ENCODE measurements at regions not wholly inside any gene's neighbourhood (a gene's known extent, or its start where the extent isn't known, plus 50 kb on each side); places are given as distances from the start of the nearest gene placed in this dataset.

DNA sequence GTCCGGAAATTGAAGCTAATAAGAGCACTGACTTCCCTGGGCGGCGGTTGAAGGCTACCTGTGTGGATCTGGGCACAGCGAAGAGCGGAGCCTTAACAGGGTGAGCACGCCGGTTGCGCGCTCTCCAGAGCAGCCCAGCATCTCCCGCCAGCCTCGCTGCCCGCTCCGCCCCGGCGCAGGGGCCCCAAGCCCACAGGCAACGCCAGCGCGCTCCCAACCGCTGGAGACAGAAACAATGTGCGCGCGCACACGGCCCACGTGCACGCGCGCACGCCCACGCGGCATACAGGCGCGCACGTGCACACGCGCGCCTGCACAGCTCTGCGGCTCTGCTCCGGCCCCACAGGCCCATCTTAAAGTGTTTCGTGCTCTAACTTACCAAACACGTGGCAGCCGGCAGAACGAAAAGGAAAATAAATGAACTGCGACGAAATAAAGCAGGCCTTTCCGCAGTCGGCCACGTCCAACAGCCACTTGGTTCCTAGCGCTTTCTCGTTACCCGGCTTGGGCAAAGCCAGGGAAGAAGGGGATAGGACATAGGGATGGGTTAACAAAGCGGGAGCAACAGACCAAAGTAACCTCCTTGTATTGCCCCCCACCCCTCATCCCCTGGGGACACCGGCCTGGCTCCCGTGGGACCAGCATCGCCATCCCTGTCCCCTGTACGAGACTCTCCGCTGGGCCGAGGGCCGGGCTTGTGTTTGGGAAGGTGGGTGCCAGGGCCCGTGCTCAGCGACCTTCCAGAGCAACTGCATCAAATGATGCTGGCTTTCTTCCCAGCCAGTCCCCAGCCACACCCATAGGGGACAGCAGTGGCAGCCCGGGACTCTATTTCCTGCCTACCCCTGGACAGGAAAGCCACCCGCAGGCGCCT lies 203.7 kb downstream of the ABHD5 start:
- peak overlapping the region; percentile 60 for H3K4me3 Mint-ChIP-seq
- H3K9me3 Mint-ChIP-seq, result no peaks in the 10 kb centered on the region
- ChIA-PET POLR2A (no interaction called here), CTCF (interaction anchor here (1.8 kb wide), 1 partner anchor 13 kb away, joined by 4 read pairs; no protein-coding TSS in a partner anchor)
- peaks cover 48% of the 10 kb centered on the region for H3K27me3 Mint-ChIP-seq
- no peaks in the 10 kb centered on the region for H3K36me3 Mint-ChIP-seq (ENCODE audit: low read depth)
- peaks cover 7% of the 10 kb centered on the region for H3K4me1 Mint-ChIP-seq
- DNase-seq, result peak; percentile 8
- H3K27ac Mint-ChIP-seq, result no peak overlapping the region

DNA sequence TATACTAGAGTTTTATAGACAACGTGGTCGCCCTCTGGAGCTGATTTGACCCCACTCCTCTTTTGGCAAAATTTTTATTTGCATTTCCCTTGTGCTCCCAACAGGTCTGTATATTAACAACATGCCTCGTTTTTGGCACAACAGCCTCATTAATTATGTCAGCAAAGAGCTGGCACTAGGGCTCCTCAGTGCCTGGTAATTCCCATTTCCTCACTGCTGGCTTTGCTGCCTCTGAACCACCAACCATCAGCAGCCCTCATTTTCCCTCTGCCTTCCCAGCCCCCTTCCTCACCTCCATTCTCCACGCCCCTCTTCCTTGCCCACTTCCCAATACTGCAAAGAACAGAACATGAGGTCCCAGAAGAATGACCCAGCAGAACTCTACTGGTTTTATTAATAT lies 204.8 kb downstream of the ABHD5 start:
- DNase-seq, result no peak
- peaks cover 3% of the 10 kb centered on the region for H3K9me3 Mint-ChIP-seq
- no peak overlapping the region for H3K4me3 Mint-ChIP-seq
- peaks cover 48% of the 10 kb centered on the region for H3K27me3 Mint-ChIP-seq
- POLR2A ChIA-PET, result no interaction called here
- CTCF ChIA-PET, result interaction anchor here (1.8 kb wide), 1 partner anchor 11 kb away, joined by 4 read pairs; no protein-coding TSS in a partner anchor
- H3K27ac Mint-ChIP-seq, result no peak overlapping the region
- no peaks in the 10 kb centered on the region for H3K36me3 Mint-ChIP-seq (ENCODE audit: low read depth)
- H3K4me1 Mint-ChIP-seq, result peaks cover 7% of the 10 kb centered on the region

DNA sequence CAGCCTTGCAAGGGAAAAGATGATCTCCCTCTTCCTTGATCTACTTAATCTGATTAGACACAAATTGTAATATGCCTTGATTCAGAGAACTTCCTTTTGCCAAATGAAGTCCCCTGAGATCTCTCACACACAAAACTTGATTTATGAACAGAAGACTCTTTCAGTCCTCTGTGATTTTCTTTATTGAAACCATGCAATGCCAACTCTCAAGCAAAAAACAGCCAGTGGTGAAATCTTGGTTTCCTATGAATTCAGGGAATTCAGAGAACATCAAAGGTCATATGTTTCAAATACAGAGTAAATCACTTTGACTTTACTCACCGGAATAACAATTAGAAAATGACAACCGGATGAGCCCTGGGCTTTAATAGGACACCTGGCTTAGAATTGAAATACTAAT lies 211.7 kb downstream of the ABHD5 start:
- POLR2A ChIA-PET, result no interaction called here
- Mint-ChIP-seq H3K9me3 (peaks cover 3% of the 10 kb centered on the region), H3K36me3 (ENCODE audit: low read depth) (no peaks in the 10 kb centered on the region), H3K4me1 (no peaks in the 10 kb centered on the region), H3K27ac (no peak overlapping the region), H3K4me3 (no peak overlapping the region), H3K27me3 (peaks cover 19% of the 10 kb centered on the region)
- CTCF ChIA-PET, result no interaction called here
- DNase-seq, result no peak

DNA sequence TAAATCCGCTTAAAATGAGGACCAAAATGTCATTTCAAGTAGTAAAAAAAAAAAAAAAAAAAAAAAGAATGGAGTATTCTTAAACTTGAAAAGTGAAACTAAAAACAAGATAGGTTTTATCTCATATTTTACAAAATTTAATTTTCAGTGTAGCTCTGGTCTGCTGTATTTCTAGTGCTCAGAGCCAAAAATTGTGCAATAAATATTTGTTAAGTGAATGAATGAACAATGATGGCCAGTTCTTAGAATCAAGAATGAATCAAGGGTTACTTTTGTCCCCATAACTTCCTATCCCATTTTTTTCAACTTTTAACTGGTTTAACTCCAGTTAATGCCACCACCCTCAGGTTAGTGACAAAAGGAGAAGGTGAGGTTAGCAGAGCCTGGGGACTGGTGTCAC lies 214.4 kb downstream of the ABHD5 start:
- Mint-ChIP-seq H3K36me3 (ENCODE audit: low read depth) (no peaks in the 10 kb centered on the region), H3K9me3 (peaks cover 3% of the 10 kb centered on the region), H3K27ac (no peak overlapping the region), H3K27me3 (peaks cover 16% of the 10 kb centered on the region), H3K4me1 (no peaks in the 10 kb centered on the region), H3K4me3 (no peak overlapping the region)
- POLR2A ChIA-PET, result no interaction called here
- DNase-seq, result no peak
- CTCF ChIA-PET, result no interaction called here

DNA sequence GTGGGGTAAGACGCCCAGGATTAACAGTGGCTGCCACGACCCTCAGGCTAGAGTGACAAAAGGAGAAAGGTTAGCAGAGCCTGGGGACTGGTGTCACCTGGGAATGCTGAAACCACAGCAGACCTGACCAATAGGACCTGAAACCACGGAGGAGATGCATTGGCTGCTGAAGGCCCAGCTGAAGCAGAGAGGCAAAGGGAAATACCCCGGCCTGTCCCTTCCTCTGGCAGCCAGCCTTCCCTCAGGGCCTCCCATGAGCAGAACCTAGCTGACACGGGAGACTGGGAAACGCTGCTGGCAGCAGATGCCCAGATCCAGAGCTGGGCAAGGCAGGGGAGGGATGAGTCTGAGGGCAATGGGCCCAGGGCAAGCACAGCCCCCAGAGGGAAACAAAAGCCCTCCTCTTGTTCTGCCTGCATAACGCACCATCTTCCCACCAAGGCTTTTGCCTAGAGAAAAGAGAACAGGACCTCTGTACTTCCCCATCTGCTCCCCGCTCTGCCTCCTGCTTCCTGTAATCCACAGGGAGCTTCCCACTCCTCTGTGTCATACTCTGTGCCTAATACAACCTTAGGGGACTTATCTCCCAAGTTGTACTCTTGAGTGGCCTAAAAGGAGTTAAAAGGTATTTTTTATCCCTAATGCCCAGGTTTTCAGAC lies 216.2 kb downstream of the ABHD5 start:
- CTCF ChIA-PET, result interaction anchor here (1.2 kb wide), 1 partner anchor 12 kb away, joined by 4 read pairs; no protein-coding TSS in a partner anchor
- Mint-ChIP-seq H3K36me3 (ENCODE audit: low read depth) (no peaks in the 10 kb centered on the region), H3K9me3 (no peaks in the 10 kb centered on the region), H3K27ac (no peak overlapping the region), H3K4me3 (no peak overlapping the region), H3K4me1 (no peaks in the 10 kb centered on the region), H3K27me3 (peaks cover 17% of the 10 kb centered on the region)
- no peak for DNase-seq
- POLR2A ChIA-PET, result no interaction called here

DNA sequence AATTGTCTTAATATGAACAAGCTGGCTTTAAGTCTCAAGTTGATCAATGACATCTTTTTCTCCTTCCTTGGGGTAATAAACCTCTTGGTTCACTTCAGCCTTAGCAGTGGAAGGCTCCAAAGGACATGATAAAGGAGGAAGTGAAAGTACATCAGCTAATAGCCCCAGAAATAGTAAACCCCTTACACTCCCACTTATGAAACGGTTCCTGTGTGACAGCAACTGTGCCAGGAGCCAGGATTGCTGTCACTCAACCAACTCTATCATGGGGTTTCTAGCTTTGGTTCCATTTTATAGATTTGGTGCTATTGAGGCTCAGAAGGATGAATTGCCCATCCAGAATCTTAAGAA lies 216.7 kb downstream of the ABHD5 start:
- ChIA-PET POLR2A (no interaction called here), CTCF (interaction anchor here (1.2 kb wide), 1 partner anchor 12 kb away, joined by 4 read pairs; no protein-coding TSS in a partner anchor)
- H3K27me3 Mint-ChIP-seq, result peaks cover 15% of the 10 kb centered on the region
- no peak overlapping the region for H3K4me3 Mint-ChIP-seq
- no peak overlapping the region for H3K27ac Mint-ChIP-seq
- no peaks in the 10 kb centered on the region for H3K4me1 Mint-ChIP-seq
- no peaks in the 10 kb centered on the region for H3K36me3 Mint-ChIP-seq (ENCODE audit: low read depth)
- no peak for DNase-seq
- H3K9me3 Mint-ChIP-seq, result no peaks in the 10 kb centered on the region

DNA sequence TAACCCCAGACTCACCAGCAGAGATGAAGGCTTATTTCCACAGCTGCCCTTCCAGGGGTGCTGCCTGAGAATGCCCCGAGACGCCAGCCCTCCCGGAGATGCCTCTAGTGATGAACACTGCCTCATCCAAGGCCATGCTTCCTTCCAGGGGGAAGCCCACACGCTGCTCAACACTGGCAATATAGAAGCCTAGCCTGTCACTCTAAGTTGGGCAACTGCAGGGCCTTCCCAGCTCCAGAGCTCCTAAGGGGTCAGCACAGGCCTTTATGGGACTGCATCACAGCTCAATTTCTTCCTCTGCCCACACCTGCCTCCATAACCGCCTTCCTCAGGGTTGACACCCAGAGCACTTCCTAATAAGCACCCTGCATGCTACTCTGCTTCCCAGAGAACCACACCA lies 217.7 kb downstream of the ABHD5 start:
- H3K36me3 Mint-ChIP-seq (ENCODE audit: low read depth), result no peaks in the 10 kb centered on the region
- no peak for DNase-seq
- no peaks in the 10 kb centered on the region for H3K9me3 Mint-ChIP-seq
- no peak overlapping the region for H3K27ac Mint-ChIP-seq
- no peaks in the 10 kb centered on the region for H3K4me1 Mint-ChIP-seq
- POLR2A ChIA-PET, result no interaction called here
- CTCF ChIA-PET, result no interaction called here
- peaks cover 14% of the 10 kb centered on the region for H3K27me3 Mint-ChIP-seq
- H3K4me3 Mint-ChIP-seq, result no peak overlapping the region

DNA sequence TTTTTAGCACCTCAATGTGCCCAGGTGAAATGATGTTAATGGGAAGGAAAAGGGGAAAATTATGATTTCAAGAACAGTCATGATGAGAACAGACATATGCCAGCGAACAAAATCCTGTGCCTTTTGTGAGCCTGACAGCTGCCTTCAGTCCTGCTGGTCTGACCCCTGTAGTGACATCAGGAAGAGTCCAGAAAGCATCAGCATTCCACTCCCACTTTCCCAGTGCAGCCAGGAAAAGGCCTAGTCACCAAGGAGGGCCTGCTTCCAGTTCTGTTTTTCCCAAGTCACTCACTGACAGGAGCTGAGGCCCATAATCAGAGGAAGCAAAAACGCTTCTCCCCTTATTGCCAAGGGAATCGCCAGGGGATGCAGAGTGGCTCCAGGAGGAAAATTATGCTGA lies 218.4 kb downstream of the ABHD5 start:
- no peaks in the 10 kb centered on the region for H3K36me3 Mint-ChIP-seq (ENCODE audit: low read depth)
- no peak overlapping the region for H3K27ac Mint-ChIP-seq
- no peaks in the 10 kb centered on the region for H3K9me3 Mint-ChIP-seq
- H3K27me3 Mint-ChIP-seq, result peaks cover 9% of the 10 kb centered on the region
- DNase-seq, result no peak
- H3K4me3 Mint-ChIP-seq, result no peak overlapping the region
- H3K4me1 Mint-ChIP-seq, result no peaks in the 10 kb centered on the region
- POLR2A ChIA-PET, result no interaction called here
- CTCF ChIA-PET, result no interaction called here

DNA sequence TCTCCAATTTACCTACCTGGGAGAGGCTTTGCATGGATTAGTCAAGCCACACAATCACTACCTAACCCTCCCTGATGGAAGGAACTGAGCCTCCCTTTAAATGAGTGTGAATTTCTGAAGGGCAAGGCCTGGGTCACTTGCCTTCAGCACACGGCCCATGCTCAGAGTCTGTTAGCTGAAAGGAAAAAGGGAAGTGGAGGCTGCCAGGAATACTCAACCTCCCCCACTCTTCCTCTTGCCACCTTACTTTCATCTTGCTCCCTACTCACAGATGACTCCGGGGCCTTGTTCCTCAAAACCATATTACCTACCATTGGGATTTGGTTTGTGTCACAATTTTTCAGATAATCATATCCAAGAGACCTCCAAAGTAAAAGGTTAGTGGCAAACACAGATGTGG lies 220.0 kb downstream of the ABHD5 start:
- Mint-ChIP-seq H3K4me1 (no peaks in the 10 kb centered on the region), H3K27me3 (peaks cover 14% of the 10 kb centered on the region), H3K36me3 (ENCODE audit: low read depth) (no peaks in the 10 kb centered on the region), H3K4me3 (no peak overlapping the region), H3K9me3 (no peaks in the 10 kb centered on the region), H3K27ac (no peak overlapping the region)
- DNase-seq, result no peak
- ChIA-PET POLR2A (no interaction called here), CTCF (interaction anchor here (0.7 kb wide), 1 partner anchor 59 kb away, joined by 3 read pairs; no protein-coding TSS in a partner anchor)

DNA sequence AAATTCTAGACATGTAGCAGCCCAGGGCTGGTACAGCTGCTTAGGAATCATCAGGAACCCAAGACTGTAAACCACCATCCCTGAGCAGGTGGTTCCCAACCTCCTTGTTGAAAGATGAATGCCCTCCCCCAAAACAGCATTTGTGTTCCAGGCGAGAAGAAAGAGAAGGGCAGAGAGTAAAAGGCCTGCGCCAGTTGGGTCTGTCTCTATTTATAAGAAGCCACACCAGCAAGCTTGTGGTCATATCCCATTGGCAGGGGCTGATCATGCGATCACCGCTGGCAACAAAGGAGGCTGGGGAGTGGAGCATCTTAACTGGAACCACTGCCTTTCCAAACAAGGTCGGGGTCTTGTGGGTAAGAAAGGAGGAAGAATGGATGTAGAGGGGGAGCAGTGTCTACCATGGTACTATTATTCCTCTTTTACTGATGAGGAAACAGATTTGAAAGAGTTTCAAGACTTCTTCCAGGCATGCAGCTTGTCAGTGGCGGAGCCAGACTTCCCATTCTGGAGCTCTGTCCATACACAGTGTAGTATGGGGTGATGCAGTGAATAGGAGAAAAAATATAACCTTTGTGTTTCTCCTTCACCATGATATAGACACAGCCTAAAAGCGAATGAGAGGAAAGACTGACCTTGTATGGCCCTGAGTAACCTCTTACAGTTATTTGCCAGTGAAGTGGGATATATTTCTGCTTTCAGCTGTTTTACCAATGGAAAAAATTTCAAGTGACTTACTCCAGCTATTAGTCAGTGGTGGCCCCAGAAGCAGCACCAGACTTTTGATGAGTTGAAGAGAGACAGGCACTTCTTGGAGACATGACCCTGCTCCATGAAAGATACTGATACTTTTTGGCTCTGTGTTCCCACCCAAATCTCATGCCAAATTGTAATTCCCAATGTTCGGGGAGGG lies 222.6 kb downstream of the ABHD5 start:
- POLR2A ChIA-PET, result no interaction called here

DNA sequence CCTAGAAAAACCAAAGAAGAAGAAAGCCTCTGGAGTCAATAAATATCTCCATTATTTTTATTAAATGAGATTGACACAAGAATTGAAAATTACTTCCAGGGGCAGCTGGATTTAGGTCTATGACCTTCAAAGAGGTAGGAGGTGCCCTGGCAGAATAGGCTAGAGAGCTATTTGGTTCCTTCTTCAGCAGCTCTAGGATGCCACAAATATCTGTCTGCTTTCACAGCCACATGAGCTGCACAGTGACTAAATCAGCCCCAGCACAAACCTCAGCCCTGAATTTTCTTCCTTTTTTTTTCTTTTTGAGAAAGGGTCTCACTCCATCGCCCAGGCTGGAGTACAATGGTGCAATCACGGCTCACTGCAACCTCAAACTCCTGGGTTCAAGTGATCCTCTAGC lies 223.5 kb downstream of the ABHD5 start:
- CTCF ChIA-PET, result no interaction called here
- Mint-ChIP-seq H3K4me3 (no peak overlapping the region), H3K4me1 (no peaks in the 10 kb centered on the region), H3K27me3 (peaks cover 14% of the 10 kb centered on the region), H3K27ac (no peak overlapping the region), H3K9me3 (no peaks in the 10 kb centered on the region), H3K36me3 (ENCODE audit: low read depth) (no peaks in the 10 kb centered on the region)
- POLR2A ChIA-PET, result no interaction called here
- DNase-seq, result no peak

More for the DNA sequence above, 222.6 kb downstream of the ABHD5 start:
- peaks cover 14% of the 10 kb centered on the region for H3K27me3 Mint-ChIP-seq
- no peak overlapping the region for H3K4me3 Mint-ChIP-seq
- no peaks in the 10 kb centered on the region for H3K4me1 Mint-ChIP-seq
- DNase-seq, result no peak
- CTCF ChIA-PET, result no interaction called here
- no peak overlapping the region for H3K27ac Mint-ChIP-seq
- H3K36me3 Mint-ChIP-seq (ENCODE audit: low read depth), result no peaks in the 10 kb centered on the region
- no peaks in the 10 kb centered on the region for H3K9me3 Mint-ChIP-seq

DNA sequence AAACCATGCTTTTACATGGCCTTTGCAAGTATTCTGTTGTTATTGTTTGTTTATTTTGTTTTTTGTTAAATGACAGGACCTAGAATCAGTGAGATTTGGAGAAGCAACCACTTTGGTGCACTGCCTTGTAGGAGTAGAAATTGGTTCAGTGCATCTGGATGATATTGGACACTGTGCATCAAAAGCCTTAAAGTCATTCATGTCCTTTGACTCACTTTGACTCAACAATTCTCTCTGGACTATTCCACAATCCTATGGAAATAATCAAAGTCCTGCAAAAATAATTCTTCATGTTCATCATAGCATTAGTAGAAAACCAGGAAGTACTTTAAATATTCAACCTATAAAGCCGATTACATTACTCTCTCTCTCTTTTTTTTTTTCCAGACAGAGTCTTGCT lies 224.8 kb downstream of the ABHD5 start:
- Mint-ChIP-seq H3K4me1 (no peaks in the 10 kb centered on the region), H3K36me3 (ENCODE audit: low read depth) (no peaks in the 10 kb centered on the region), H3K27ac (no peak overlapping the region), H3K9me3 (no peaks in the 10 kb centered on the region), H3K27me3 (peaks cover 21% of the 10 kb centered on the region), H3K4me3 (no peak overlapping the region)
- ChIA-PET POLR2A (no interaction called here), CTCF (no interaction called here)
- DNase-seq, result no peak

DNA sequence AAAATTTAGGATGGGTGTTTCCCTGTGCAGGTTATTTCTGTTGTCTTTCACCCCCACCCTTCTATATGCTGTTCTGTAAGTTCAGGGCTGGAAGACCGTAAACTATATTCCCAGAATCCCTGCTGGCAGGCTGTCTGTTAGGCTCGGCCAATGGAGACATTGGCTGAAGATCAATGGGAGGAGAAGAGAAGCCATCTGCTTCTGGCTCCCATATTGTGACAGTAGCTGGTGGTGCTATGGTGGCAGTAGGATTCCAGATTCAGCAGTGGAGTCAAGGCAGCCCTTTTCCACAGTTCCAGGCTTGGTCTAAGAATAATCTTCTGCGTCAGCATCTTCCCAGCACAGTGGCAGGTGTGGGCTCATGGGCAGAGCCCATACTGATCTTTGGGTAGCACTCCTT lies 226.6 kb downstream of the ABHD5 start:
- Mint-ChIP-seq H3K27ac (no peak overlapping the region), H3K36me3 (ENCODE audit: low read depth) (no peaks in the 10 kb centered on the region), H3K27me3 (peaks cover 33% of the 10 kb centered on the region), H3K9me3 (no peaks in the 10 kb centered on the region), H3K4me3 (no peak overlapping the region), H3K4me1 (no peaks in the 10 kb centered on the region)
- ChIA-PET CTCF (no interaction called here), POLR2A (no interaction called here)
- DNase-seq, result no peak
